ENCODE measurements at regions not wholly inside any gene's neighbourhood (a gene's known extent, or its start where the extent isn't known, plus 50 kb on each side); places are given as distances from the start of the nearest gene placed in this dataset.

GRCh38 chr3:72085036-72085435 lies 300.1 kb upstream of the PROK2 start:
- H3K4me3 Mint-ChIP-seq = no peak overlapping the region
- Histone ChIP-seq H2AFZ (ENCODE audit: insufficient read depth, low read depth, low read length, poor library complexity, severe bottlenecking) (no peak overlapping the region), H3K27me3 (ENCODE audit: control insufficient read depth in 2 of 2, insufficient read depth in 2 of 2, low read length in 2 of 2) (no peaks in the 10 kb centered on the region), H3K4me2 (replicated peaks; ENCODE audit: extremely low read depth, low read length, poor library complexity, severe bottlenecking) (no peak overlapping the region), H3K27ac (ENCODE audit: low read depth in 1 of 2, low read length in 2 of 2) (no peak overlapping the region), H3K9ac (ENCODE audit: insufficient read depth, low read length, poor library complexity, severe bottlenecking) (no peak overlapping the region), H3K79me2 (ENCODE audit: insufficient read depth, low read length) (no peaks in the 10 kb centered on the region), H3K4me3 (replicated peaks in 1 of 3; ENCODE audit: low read depth in 2 of 3, low read length in 3 of 3) (no peak overlapping the region), H3K36me3 (replicated peaks in 1 of 2; ENCODE audit: control insufficient read depth in 1 of 2, insufficient read depth in 2 of 2, low read length in 2 of 2) (peaks cover 6 to 20% of the 10 kb centered on the region in 2 donors), H3K9me3 (replicated peaks in 1 of 2; ENCODE audit: control insufficient read depth in 1 of 2, insufficient read depth in 1 of 2, low read length in 2 of 2) (no peaks in the 10 kb centered on the region), H4K20me1 (ENCODE audit: insufficient read depth, low read length) (no peaks in the 10 kb centered on the region), H3K4me1 (ENCODE audit: control insufficient read depth in 1 of 2, insufficient read depth in 2 of 2, low read length in 2 of 2) (peaks cover 64 to 74% of the 10 kb centered on the region in 2 donors)
- TF ChIP-seq CTCF (IDR thresholded peaks at IDR 0.05) = no peak
- H3K27me3 Mint-ChIP-seq (ENCODE audit: low read depth in 3 of 3) = peaks cover 2 to 6% (median 3%) of the 10 kb centered on the region in 3 donors
- intact Hi-C loops (cut with micrococcal nuclease) = no loop called here
- WGBS (ENCODE audit: insufficient coverage) = 100% methylated on average over 5 of the region's 6 CpGs
- peaks cover 0 to 3% (median 0%) of the 10 kb centered on the region in 7 donors for H3K9me3 Mint-ChIP-seq
- DNase-seq = no peak
- peak overlapping the region in 3 of 7 donors; percentile 88 to 99 (median 93) for H3K27ac Mint-ChIP-seq
- peaks cover 41 to 66% of the 10 kb centered on the region in 2 donors for H3K36me3 Mint-ChIP-seq
- peaks cover 64% of the 10 kb centered on the region for H3K4me1 Mint-ChIP-seq

GRCh38 chr3:72082776-72083462 lies 298.0 kb upstream of the PROK2 start:
- no peaks in the 10 kb centered on the region for H3K27me3 ChIP-seq (ENCODE audit: control insufficient read depth in 2 of 2, insufficient read depth in 2 of 2, low read length in 2 of 2)
- intact Hi-C loops (cut with micrococcal nuclease) = loop anchor here (5.0 kb wide), 4 partner anchors 41 to 189 kb away; no protein-coding TSS in a partner anchor
- H3K9ac ChIP-seq (ENCODE audit: insufficient read depth, low read length, poor library complexity, severe bottlenecking) = peak overlapping the region; percentile 76
- peak overlapping the region; percentile 33 to 51 for H3K4me3 Mint-ChIP-seq
- H3K27ac ChIP-seq (ENCODE audit: low read depth in 1 of 2, low read length in 2 of 2) = peak overlapping the region; percentile 91 to 98
- peaks cover 0 to 1% (median 0%) of the 10 kb centered on the region in 7 donors for H3K9me3 Mint-ChIP-seq
- H3K4me1 ChIP-seq (ENCODE audit: control insufficient read depth in 1 of 2, insufficient read depth in 2 of 2, low read length in 2 of 2) = peaks cover 78 to 93% of the 10 kb centered on the region in 2 donors
- H3K79me2 ChIP-seq (ENCODE audit: insufficient read depth, low read length) = no peaks in the 10 kb centered on the region
- peak overlapping the region; percentile 24 for H3K4me2 ChIP-seq (replicated peaks; ENCODE audit: extremely low read depth, low read length, poor library complexity, severe bottlenecking)
- WGBS (ENCODE audit: insufficient coverage) = 25% methylated on average over 5 of the region's 10 CpGs
- peak overlapping the region; percentile 95 to 99 (median 99) for H3K27ac Mint-ChIP-seq
- H3K27me3 Mint-ChIP-seq (ENCODE audit: low read depth in 3 of 3) = peaks cover 2 to 4% (median 3%) of the 10 kb centered on the region in 3 donors
- no peaks in the 10 kb centered on the region for H3K9me3 ChIP-seq (replicated peaks in 1 of 2; ENCODE audit: control insufficient read depth in 1 of 2, insufficient read depth in 1 of 2, low read length in 2 of 2)
- DNase-seq = peak in 1 of 3 donors; percentile 57
- H3K36me3 ChIP-seq (replicated peaks in 1 of 2; ENCODE audit: control insufficient read depth in 1 of 2, insufficient read depth in 2 of 2, low read length in 2 of 2) = peaks cover 0 to 8% of the 10 kb centered on the region in 2 donors
- H3K36me3 Mint-ChIP-seq = peaks cover 27 to 51% of the 10 kb centered on the region in 2 donors
- no peak overlapping the region for H2AFZ ChIP-seq (ENCODE audit: insufficient read depth, low read depth, low read length, poor library complexity, severe bottlenecking)
- H3K4me1 Mint-ChIP-seq = peaks cover 81% of the 10 kb centered on the region
- no peaks in the 10 kb centered on the region for H4K20me1 ChIP-seq (ENCODE audit: insufficient read depth, low read length)
- TF ChIP-seq CTCF (IDR thresholded peaks at IDR 0.05) = no peak
- peak overlapping the region in 1 of 3 experiments; percentile 9 for H3K4me3 ChIP-seq (replicated peaks in 1 of 3; ENCODE audit: low read depth in 2 of 3, low read length in 3 of 3)
